HL-60 (cell line): ENCODE measurements at regions not wholly inside any gene's neighbourhood (a gene's known extent, or its start where the extent isn't known, plus 50 kb on each side); places are given as distances from the start of the nearest gene placed in this dataset.

Source experiments
- CTCF ChIP-seq: IDR thresholded peaks from one replicate; pipeline ENCODE4 v1.5.1; 2011; ENCODE audit warnings: low read length, control low read depth, inconsistent platforms; ENCODE audit not compliant: insufficient read depth
- SPI1 ChIP-seq: IDR thresholded peaks from 2 replicates; pipeline ENCODE4 v1.6.1; 2012; ENCODE audit warnings: low read depth, mild to moderate bottlenecking, borderline replicate concordance

- TF ChIP-seq CTCF (no peak), SPI1 (no peak)
Measured at GRCh38 chr10:106025208-106025811, 1139.2 kb downstream of the SORCS1 start.
